OCI-LY7 (cell line): ENCODE measurements at regions not wholly inside any gene's neighbourhood (a gene's known extent, or its start where the extent isn't known, plus 50 kb on each side); places are given as distances from the start of the nearest gene placed in this dataset.

Experiments used
- CTCF ChIP-seq: fragments of 200-600 bp; sonication (generic); conservative IDR thresholded peaks from 2 replicates; pipeline ENCODE4 v1.5.1; 2014; ENCODE audit warnings: mild to moderate bottlenecking, antibody characterized with exemption, low read length, moderate library complexity, mixed read lengths
- EZH2phosphoT487 ChIP-seq: fragments of 200-600 bp; sonication (generic); IDR thresholded peaks from 2 replicates; pipeline ENCODE4 v1.6.1; 2018; ENCODE audit warnings: low read depth, borderline replicate concordance, mild to moderate bottlenecking, mixed run types, antibody characterized with exemption, low read length, moderate library complexity, mixed read lengths

DNA sequence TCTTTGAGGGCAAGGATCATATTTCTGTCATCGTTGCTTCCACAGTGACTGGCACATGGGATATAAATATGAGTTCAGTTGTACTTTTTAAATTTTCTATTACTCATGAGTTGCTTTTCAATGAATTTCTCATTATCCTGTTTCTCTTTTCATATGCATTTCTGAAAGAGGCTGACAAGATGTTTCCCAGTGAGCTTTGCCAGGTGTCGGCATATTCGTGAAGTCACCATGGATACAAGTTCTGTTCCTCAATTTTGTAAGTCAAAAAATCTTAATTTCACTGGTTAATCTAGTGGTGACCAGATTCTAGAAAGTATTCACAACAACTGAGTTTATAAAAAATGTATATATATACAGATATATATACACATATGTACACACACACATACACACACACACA is 55.7 kb upstream of the GNAI1 start:
- TF ChIP-seq CTCF (no peak), EZH2phosphoT487 (no peak)
